ENCODE measurements at regions not wholly inside any gene's neighbourhood (a gene's known extent, or its start where the extent isn't known, plus 50 kb on each side); places are given as distances from the start of the nearest gene placed in this dataset.

- 61 to 91% methylated on average over 3 of the region's 3 CpGs for WGBS, 2 donors
- intact Hi-C loops (cut with DNase I; ENCODE audit: low total_unique reads) = no loop called here
- no peak overlapping the region for H3K4me3 ChIP-seq (ENCODE audit: low read depth, poor library complexity, severe bottlenecking)
- DNase-seq (ENCODE audit: low spot score in 2 of 2) = no peak
- no peak for TF ChIP-seq CTCF (IDR thresholded peaks at IDR 0.05)
- TF ChIP-seq POLR2A (IDR thresholded peaks at IDR 0.05) = no peak
Observed at GRCh38 chr5:135128361-135128760, 94.3 kb upstream of the PITX1 start.

- DNase-seq (ENCODE audit: low spot score in 2 of 2) = no peak
- intact Hi-C loops (cut with DNase I; ENCODE audit: low total_unique reads) = no loop called here
- no peak for TF ChIP-seq POLR2A (IDR thresholded peaks at IDR 0.05)
- no peak for TF ChIP-seq CTCF (IDR thresholded peaks at IDR 0.05)
- H3K4me3 ChIP-seq (ENCODE audit: low read depth, poor library complexity, severe bottlenecking) = no peak overlapping the region
- WGBS, 2 donors = 86 to 90% methylated on average over 11 of the region's 11 CpGs
Observed at GRCh38 chr5:135127439-135128240, 93.6 kb upstream of the PITX1 start.

GRCh38 chr5:135126688-135127438 lies 92.8 kb upstream of the PITX1 start:
- no peak for DNase-seq (ENCODE audit: low spot score in 2 of 2)
- H3K4me3 ChIP-seq (ENCODE audit: low read depth, poor library complexity, severe bottlenecking) = no peak overlapping the region
- WGBS, 2 donors = 69 to 74% methylated on average over 14 of the region's 14 CpGs
- no peak for TF ChIP-seq CTCF (IDR thresholded peaks at IDR 0.05)
- TF ChIP-seq POLR2A (IDR thresholded peaks at IDR 0.05) = no peak
- intact Hi-C loops (cut with DNase I; ENCODE audit: low total_unique reads) = no loop called here

- 55 to 70% methylated on average over 8 of the region's 8 CpGs for WGBS, 2 donors
- no peak for DNase-seq (ENCODE audit: low spot score in 2 of 2)
- intact Hi-C loops (cut with DNase I; ENCODE audit: low total_unique reads) = no loop called here
Observed at GRCh38 chr5:135124724-135125123, 90.7 kb upstream of the PITX1 start.

GRCh38 chr5:135124128-135124527 lies 90.1 kb upstream of the PITX1 start:
- intact Hi-C loops (cut with DNase I; ENCODE audit: low total_unique reads) = no loop called here
- H3K4me3 ChIP-seq (ENCODE audit: low read depth, poor library complexity, severe bottlenecking) = no peak overlapping the region
- TF ChIP-seq POLR2A (IDR thresholded peaks at IDR 0.05) (no peak), CTCF (IDR thresholded peaks at IDR 0.05) (no peak)
- 41 to 43% methylated on average over 4 of the region's 4 CpGs for WGBS, 2 donors
- DNase-seq (ENCODE audit: low spot score in 2 of 2) = no peak

More at GRCh38 chr5:135124724-135125123, 90.7 kb upstream of the PITX1 start:
- no peak overlapping the region for H3K4me3 ChIP-seq (ENCODE audit: low read depth, poor library complexity, severe bottlenecking)
- TF ChIP-seq POLR2A (IDR thresholded peaks at IDR 0.05) (no peak), CTCF (IDR thresholded peaks at IDR 0.05) (no peak)

Measured in lower leg skin (tissue), 4 donors.